MG63 (cell line): ENCODE measurements at regions not wholly inside any gene's neighbourhood (a gene's known extent, or its start where the extent isn't known, plus 50 kb on each side); places are given as distances from the start of the nearest gene placed in this dataset.
A peak's percentile ranks its signal among the peaks of the same experiment; 100 is the strongest.

ENCODE experiments used
- DNase-seq: peaks from one replicate; pipeline ENCODE4 v3.0.0-alpha.2; 2020
- H3K27me3 ChIP-seq: fragments of 250-450 bp; sonication (Bioruptor Pico); 2 replicates; pipeline ENCODE4 v1.5.1; 2020; ENCODE audit warnings: mild to moderate bottlenecking, moderate library complexity
- H3K36me3 ChIP-seq: fragments of 250-450 bp; sonication (Bioruptor Pico); 2 replicates; pipeline ENCODE4 v1.5.1; 2020; ENCODE audit warnings: mild to moderate bottlenecking, moderate library complexity
- H3K4me3 ChIP-seq: fragments of 250-450 bp; sonication (Bioruptor Pico); 2 replicates; pipeline ENCODE4 v1.5.1; 2020; ENCODE audit warnings: mild to moderate bottlenecking, moderate library complexity
- H3K9me3 ChIP-seq: fragments of 250-450 bp; sonication (Bioruptor Pico); 2 replicates; pipeline ENCODE4 v1.5.1; 2020; ENCODE audit warnings: mild to moderate bottlenecking, moderate library complexity

- no peak for DNase-seq
- Histone ChIP-seq H3K4me3 (no peak overlapping the region), H3K9me3 (no peaks in the 10 kb centered on the region), H3K27me3 (no peaks in the 10 kb centered on the region), H3K36me3 (no peaks in the 10 kb centered on the region)
Observed at GRCh38 chr9:119577881-119578280, 208.6 kb upstream of the BRINP1 start.

GRCh38 chr9:119559986-119560385 lies 190.8 kb upstream of the BRINP1 start:
- no peak for DNase-seq
- no peak overlapping the region for H3K4me3 ChIP-seq
- H3K36me3 ChIP-seq, result no peaks in the 10 kb centered on the region
- no peaks in the 10 kb centered on the region for H3K9me3 ChIP-seq
- H3K27me3 ChIP-seq, result no peaks in the 10 kb centered on the region

- DNase-seq, result no peak
- Histone ChIP-seq H3K4me3 (no peak overlapping the region), H3K27me3 (no peaks in the 10 kb centered on the region), H3K36me3 (no peaks in the 10 kb centered on the region), H3K9me3 (no peaks in the 10 kb centered on the region)
Observed at GRCh38 chr9:119559056-119559455, 189.8 kb upstream of the BRINP1 start.

GRCh38 chr9:119556129-119556875 lies 187.1 kb upstream of the BRINP1 start:
- H3K9me3 ChIP-seq, result no peaks in the 10 kb centered on the region
- H3K4me3 ChIP-seq, result peak overlapping the region; percentile 19
- DNase-seq, result peak; percentile 66
- H3K36me3 ChIP-seq, result no peaks in the 10 kb centered on the region
- no peaks in the 10 kb centered on the region for H3K27me3 ChIP-seq

- Histone ChIP-seq H3K4me3 (no peak overlapping the region), H3K9me3 (no peaks in the 10 kb centered on the region), H3K36me3 (no peaks in the 10 kb centered on the region), H3K27me3 (no peaks in the 10 kb centered on the region)
- DNase-seq, result no peak
Observed at GRCh38 chr9:119544492-119544891, 175.3 kb upstream of the BRINP1 start.

GRCh38 chr9:119537138-119537537 lies 167.9 kb upstream of the BRINP1 start:
- no peak for DNase-seq
- H3K27me3 ChIP-seq, result no peaks in the 10 kb centered on the region
- no peaks in the 10 kb centered on the region for H3K9me3 ChIP-seq

GRCh38 chr9:119533504-119533903 lies 164.3 kb upstream of the BRINP1 start:
- no peak for DNase-seq
- Histone ChIP-seq H3K9me3 (no peaks in the 10 kb centered on the region), H3K4me3 (no peak overlapping the region), H3K27me3 (0 out of 2 replicates have a peak, but pooled peaks cover 4% of the 10 kb centered on the region), H3K36me3 (no peaks in the 10 kb centered on the region)

More at GRCh38 chr9:119537138-119537537, 167.9 kb upstream of the BRINP1 start:
- Histone ChIP-seq H3K36me3 (no peaks in the 10 kb centered on the region), H3K4me3 (no peak overlapping the region)

GRCh38 chr9:119526698-119527097 lies 157.5 kb upstream of the BRINP1 start:
- no peaks in the 10 kb centered on the region for H3K9me3 ChIP-seq
- no peaks in the 10 kb centered on the region for H3K36me3 ChIP-seq
- H3K4me3 ChIP-seq, result no peak overlapping the region
- 0 out of 2 replicates have a peak, but pooled peaks cover 4% of the 10 kb centered on the region for H3K27me3 ChIP-seq
- DNase-seq, result no peak

GRCh38 chr9:119523508-119523907 lies 154.3 kb upstream of the BRINP1 start:
- no peaks in the 10 kb centered on the region for H3K36me3 ChIP-seq
- no peak for DNase-seq
- no peaks in the 10 kb centered on the region for H3K9me3 ChIP-seq
- no peak overlapping the region for H3K4me3 ChIP-seq
- no peaks in the 10 kb centered on the region for H3K27me3 ChIP-seq

GRCh38 chr9:119522381-119522780 lies 153.1 kb upstream of the BRINP1 start:
- no peaks in the 10 kb centered on the region for H3K27me3 ChIP-seq
- no peak for DNase-seq
- H3K4me3 ChIP-seq, result no peak overlapping the region
- no peaks in the 10 kb centered on the region for H3K9me3 ChIP-seq
- H3K36me3 ChIP-seq, result no peaks in the 10 kb centered on the region

GRCh38 chr9:119509291-119509905 lies 140.2 kb upstream of the BRINP1 start:
- DNase-seq, result no peak
- Histone ChIP-seq H3K9me3 (no peaks in the 10 kb centered on the region), H3K27me3 (no peaks in the 10 kb centered on the region), H3K4me3 (no peak overlapping the region), H3K36me3 (no peaks in the 10 kb centered on the region)

- H3K4me3 ChIP-seq, result no peak overlapping the region
- H3K36me3 ChIP-seq, result no peaks in the 10 kb centered on the region
- H3K9me3 ChIP-seq, result no peaks in the 10 kb centered on the region
- DNase-seq, result no peak
- H3K27me3 ChIP-seq, result no peaks in the 10 kb centered on the region
Observed at GRCh38 chr9:119501374-119501773, 132.1 kb upstream of the BRINP1 start.

- no peaks in the 10 kb centered on the region for H3K9me3 ChIP-seq
- H3K4me3 ChIP-seq, result no peak overlapping the region
- H3K27me3 ChIP-seq, result no peaks in the 10 kb centered on the region
- H3K36me3 ChIP-seq, result no peaks in the 10 kb centered on the region
- DNase-seq, result no peak
Observed at GRCh38 chr9:119500072-119500771, 131.0 kb upstream of the BRINP1 start.

GRCh38 chr9:119487118-119487827 lies 118.0 kb upstream of the BRINP1 start:
- no peaks in the 10 kb centered on the region for H3K9me3 ChIP-seq
- no peaks in the 10 kb centered on the region for H3K36me3 ChIP-seq
- DNase-seq, result no peak
- no peaks in the 10 kb centered on the region for H3K27me3 ChIP-seq
- no peak overlapping the region for H3K4me3 ChIP-seq

- Histone ChIP-seq H3K4me3 (no peak overlapping the region), H3K36me3 (no peaks in the 10 kb centered on the region), H3K27me3 (no peaks in the 10 kb centered on the region), H3K9me3 (no peaks in the 10 kb centered on the region)
- no peak for DNase-seq
Observed at GRCh38 chr9:119483153-119483552, 113.9 kb upstream of the BRINP1 start.

GRCh38 chr9:119477197-119477596 lies 108.0 kb upstream of the BRINP1 start:
- Histone ChIP-seq H3K4me3 (no peak overlapping the region), H3K36me3 (no peaks in the 10 kb centered on the region), H3K9me3 (no peaks in the 10 kb centered on the region), H3K27me3 (no peaks in the 10 kb centered on the region)
- no peak for DNase-seq

- no peak for DNase-seq
- Histone ChIP-seq H3K27me3 (no peaks in the 10 kb centered on the region), H3K9me3 (no peaks in the 10 kb centered on the region), H3K4me3 (no peak overlapping the region), H3K36me3 (no peaks in the 10 kb centered on the region)
Observed at GRCh38 chr9:119458068-119458467, 88.8 kb upstream of the BRINP1 start.
